ENCODE measurements at regions not wholly inside any gene's neighbourhood (a gene's known extent, or its start where the extent isn't known, plus 50 kb on each side); places are given as distances from the start of the nearest gene placed in this dataset.

DNA sequence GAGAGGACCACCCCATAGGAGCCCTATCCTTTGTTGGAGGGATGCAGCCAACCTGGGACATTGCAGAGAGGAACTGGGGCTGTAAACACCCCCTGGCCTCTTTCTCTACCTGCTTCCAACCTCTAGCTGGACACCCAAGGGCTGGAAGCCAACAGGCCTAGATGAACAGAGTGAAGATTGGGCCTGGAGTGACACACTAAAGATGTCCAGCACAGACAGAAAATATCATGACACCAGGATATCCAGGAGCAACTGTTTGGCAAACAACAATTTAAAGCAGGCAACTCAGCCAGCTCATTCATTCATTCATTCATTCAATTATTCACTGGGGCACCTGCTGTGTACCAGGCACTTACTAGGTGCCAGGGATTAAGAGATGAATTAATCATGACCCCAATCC, 125.0 kb upstream of the NCOR2 start:
- TF ChIP-seq EZH2phosphoT487 (IDR thresholded peaks at IDR 0.05; ENCODE audit: low read depth) = no peak
- TF ChIP-seq, protein P1, sequence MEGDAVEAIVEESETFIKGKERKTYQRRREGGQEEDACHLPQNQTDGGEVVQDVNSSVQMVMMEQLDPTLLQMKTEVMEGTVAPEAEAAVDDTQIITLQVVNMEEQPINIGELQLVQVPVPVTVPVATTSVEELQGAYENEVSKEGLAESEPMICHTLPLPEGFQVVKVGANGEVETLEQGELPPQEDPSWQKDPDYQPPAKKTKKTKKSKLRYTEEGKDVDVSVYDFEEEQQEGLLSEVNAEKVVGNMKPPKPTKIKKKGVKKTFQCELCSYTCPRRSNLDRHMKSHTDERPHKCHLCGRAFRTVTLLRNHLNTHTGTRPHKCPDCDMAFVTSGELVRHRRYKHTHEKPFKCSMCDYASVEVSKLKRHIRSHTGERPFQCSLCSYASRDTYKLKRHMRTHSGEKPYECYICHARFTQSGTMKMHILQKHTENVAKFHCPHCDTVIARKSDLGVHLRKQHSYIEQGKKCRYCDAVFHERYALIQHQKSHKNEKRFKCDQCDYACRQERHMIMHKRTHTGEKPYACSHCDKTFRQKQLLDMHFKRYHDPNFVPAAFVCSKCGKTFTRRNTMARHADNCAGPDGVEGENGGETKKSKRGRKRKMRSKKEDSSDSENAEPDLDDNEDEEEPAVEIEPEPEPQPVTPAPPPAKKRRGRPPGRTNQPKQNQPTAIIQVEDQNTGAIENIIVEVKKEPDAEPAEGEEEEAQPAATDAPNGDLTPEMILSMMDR (IDR thresholded peaks at IDR 0.05; ENCODE audit: low read depth, low read length) = no peak
- H3K9me3 ChIP-seq (ENCODE audit: insufficient read depth, low read length) = 0 out of 2 replicates have a peak, but pooled peaks cover 12% of the 10 kb centered on the region
- H3K27me3 ChIP-seq (ENCODE audit: low read depth, low read length) = peaks cover 56% of the 10 kb centered on the region
- H3K4me2 ChIP-seq (ENCODE audit: low read length) = no peak overlapping the region
- H3K36me3 ChIP-seq (replicated peaks; ENCODE audit: low read depth, low read length) = no peaks in the 10 kb centered on the region
- H4K20me1 ChIP-seq (ENCODE audit: insufficient read depth, low read length) = no peaks in the 10 kb centered on the region
- H3K9ac ChIP-seq (ENCODE audit: low read length) = no peak overlapping the region
- no peak overlapping the region for H3K4me3 ChIP-seq (ENCODE audit: low read length)
- H2AFZ ChIP-seq (ENCODE audit: low read depth, low read length) = no peak overlapping the region
- 0 out of 2 replicates have a peak, but pooled peaks cover 3% of the 10 kb centered on the region for H3K4me1 ChIP-seq (ENCODE audit: low read length)
- no peaks in the 10 kb centered on the region for H3K79me2 ChIP-seq (ENCODE audit: low read length)
- H3K27ac ChIP-seq (ENCODE audit: low read length) = no peak overlapping the region

DNA sequence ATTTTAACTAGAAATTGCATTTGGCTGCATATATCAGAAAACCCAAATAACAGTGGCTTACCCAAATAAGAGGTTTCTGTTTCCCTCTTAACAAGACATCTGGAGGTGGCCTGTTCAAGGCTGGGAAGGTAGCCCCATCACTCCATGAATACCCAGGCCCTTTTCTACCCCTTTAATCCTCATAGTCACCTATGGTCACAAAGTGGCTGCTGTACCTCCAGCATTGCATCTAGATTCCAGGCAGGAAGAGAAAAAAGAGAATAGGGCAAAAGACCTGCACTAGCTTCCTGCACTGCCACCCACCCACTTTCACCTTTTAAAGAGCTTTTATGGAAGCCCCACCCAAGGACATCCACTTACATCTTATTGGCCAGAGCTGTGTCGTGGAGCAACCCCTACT, 124.0 kb upstream of the NCOR2 start:
- no peak overlapping the region for H2AFZ ChIP-seq (ENCODE audit: low read depth, low read length)
- H3K27ac ChIP-seq (ENCODE audit: low read length) = no peak overlapping the region
- H3K4me2 ChIP-seq (ENCODE audit: low read length) = no peak overlapping the region
- no peak overlapping the region for H3K9ac ChIP-seq (ENCODE audit: low read length)
- H3K4me1 ChIP-seq (ENCODE audit: low read length) = 0 out of 2 replicates have a peak, but pooled peaks cover 3% of the 10 kb centered on the region
- H3K79me2 ChIP-seq (ENCODE audit: low read length) = no peaks in the 10 kb centered on the region
- H3K27me3 ChIP-seq (ENCODE audit: low read depth, low read length) = peaks cover 61% of the 10 kb centered on the region
- H3K4me3 ChIP-seq (ENCODE audit: low read length) = no peak overlapping the region
- 0 out of 2 replicates have a peak, but pooled peaks cover 12% of the 10 kb centered on the region for H3K9me3 ChIP-seq (ENCODE audit: insufficient read depth, low read length)
- H4K20me1 ChIP-seq (ENCODE audit: insufficient read depth, low read length) = no peaks in the 10 kb centered on the region
- H3K36me3 ChIP-seq (replicated peaks; ENCODE audit: low read depth, low read length) = no peaks in the 10 kb centered on the region
- TF ChIP-seq EZH2phosphoT487 (IDR thresholded peaks at IDR 0.05; ENCODE audit: low read depth) = no peak

DNA sequence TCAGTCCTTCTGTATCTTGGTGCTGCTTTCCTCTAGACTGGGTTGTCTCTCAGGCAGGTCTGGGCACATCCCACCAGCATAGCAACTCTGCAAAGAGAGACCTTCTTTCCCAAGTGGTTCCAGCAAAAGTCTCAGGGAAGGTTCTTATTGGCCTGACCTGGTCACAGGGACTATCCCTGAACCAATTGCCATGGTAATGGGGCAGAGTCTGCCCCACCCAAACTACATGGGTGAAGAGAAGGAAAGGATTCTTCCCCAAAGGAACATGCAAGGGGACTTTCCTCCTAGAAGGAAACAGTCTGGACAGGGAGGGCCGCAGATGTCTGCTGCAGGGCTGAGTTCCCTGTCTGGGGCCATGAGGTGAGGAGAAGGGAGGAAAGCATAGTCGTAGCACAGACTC, 122.2 kb upstream of the NCOR2 start:
- no peaks in the 10 kb centered on the region for H3K36me3 ChIP-seq (replicated peaks; ENCODE audit: low read depth, low read length)
- H3K27me3 ChIP-seq (ENCODE audit: low read depth, low read length) = peaks cover 70% of the 10 kb centered on the region
- no peaks in the 10 kb centered on the region for H3K79me2 ChIP-seq (ENCODE audit: low read length)
- no peaks in the 10 kb centered on the region for H4K20me1 ChIP-seq (ENCODE audit: insufficient read depth, low read length)
- no peak overlapping the region for H3K4me2 ChIP-seq (ENCODE audit: low read length)
- no peak overlapping the region for H3K4me3 ChIP-seq (ENCODE audit: low read length)
- TF ChIP-seq EZH2phosphoT487 (IDR thresholded peaks at IDR 0.05; ENCODE audit: low read depth) = no peak
- TF ChIP-seq, protein P1 (IDR thresholded peaks at IDR 0.05; ENCODE audit: low read depth, low read length) = no peak
- H2AFZ ChIP-seq (ENCODE audit: low read depth, low read length) = no peak overlapping the region
- H3K9ac ChIP-seq (ENCODE audit: low read length) = no peak overlapping the region
- peaks cover 13% of the 10 kb centered on the region for H3K4me1 ChIP-seq (ENCODE audit: low read length)
- H3K9me3 ChIP-seq (ENCODE audit: insufficient read depth, low read length) = 0 out of 2 replicates have a peak, but pooled peaks cover 12% of the 10 kb centered on the region
- no peak overlapping the region for H3K27ac ChIP-seq (ENCODE audit: low read length)

DNA sequence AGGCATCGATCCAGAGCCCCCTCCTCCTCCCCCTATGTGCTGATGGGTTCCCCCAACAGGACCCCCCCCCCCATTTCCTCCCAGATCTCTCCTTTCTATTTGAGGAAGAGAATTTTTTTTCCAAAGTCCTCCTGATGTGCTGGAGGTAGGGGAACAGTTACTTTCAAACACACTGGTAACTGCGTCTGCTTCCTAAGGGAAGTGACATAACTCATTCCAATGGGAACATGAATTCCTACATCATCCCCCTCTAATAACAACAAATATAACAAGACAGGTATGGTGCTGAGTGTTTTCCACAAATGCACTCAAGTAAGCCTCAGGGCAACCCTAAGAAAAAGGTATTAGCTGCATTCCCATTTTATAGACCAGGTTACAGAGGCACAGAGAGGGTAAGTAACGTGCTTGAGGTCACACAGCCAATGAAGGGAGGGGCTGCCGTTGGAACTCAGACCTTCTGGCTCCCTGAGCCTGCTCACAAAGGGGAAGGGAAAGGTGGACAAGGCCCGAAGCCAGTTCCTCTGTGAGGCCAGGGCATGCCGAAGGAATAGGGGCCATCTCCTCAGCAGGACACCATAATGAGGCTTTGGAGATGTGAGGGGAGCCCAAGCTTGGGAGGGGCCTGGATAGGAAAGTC, 121.1 kb upstream of the NCOR2 start:
- no peak overlapping the region for H3K9ac ChIP-seq (ENCODE audit: low read length)
- no peaks in the 10 kb centered on the region for H3K36me3 ChIP-seq (replicated peaks; ENCODE audit: low read depth, low read length)
- H4K20me1 ChIP-seq (ENCODE audit: insufficient read depth, low read length) = no peaks in the 10 kb centered on the region
- 0 out of 2 replicates have a peak, but pooled peaks cover 12% of the 10 kb centered on the region for H3K9me3 ChIP-seq (ENCODE audit: insufficient read depth, low read length)
- H3K27ac ChIP-seq (ENCODE audit: low read length) = no peak overlapping the region
- H3K4me2 ChIP-seq (ENCODE audit: low read length) = no peak overlapping the region
- H3K4me1 ChIP-seq (ENCODE audit: low read length) = peaks cover 17% of the 10 kb centered on the region
- no peak overlapping the region for H2AFZ ChIP-seq (ENCODE audit: low read depth, low read length)
- no peaks in the 10 kb centered on the region for H3K79me2 ChIP-seq (ENCODE audit: low read length)
- TF ChIP-seq, protein P1 (IDR thresholded peaks at IDR 0.05; ENCODE audit: low read depth, low read length) = no peak
- TF ChIP-seq EZH2phosphoT487 (IDR thresholded peaks at IDR 0.05; ENCODE audit: low read depth) = no peak
- H3K4me3 ChIP-seq (ENCODE audit: low read length) = no peak overlapping the region
- peaks cover 67% of the 10 kb centered on the region for H3K27me3 ChIP-seq (ENCODE audit: low read depth, low read length)
